Muscle of leg (tissue), 3 donors: ENCODE measurements at regions not wholly inside any gene's neighbourhood (a gene's known extent, or its start where the extent isn't known, plus 50 kb on each side); places are given as distances from the start of the nearest gene placed in this dataset.

ENCODE experiments used
- DNase-seq: peaks from one replicate; pipeline ENCODE4 v3.0.0; 2013
- H3K27ac ChIP-seq: one replicate; pipeline ENCODE4 v1.5.1; 2013; ENCODE audit warnings: mild to moderate bottlenecking, low read length, control low read depth
- H3K27me3 ChIP-seq: one replicate; pipeline ENCODE4 v1.6.1; 2013; ENCODE audit warnings: low read length; ENCODE audit not compliant: control insufficient read depth, insufficient read depth
- H3K36me3 ChIP-seq: one replicate; pipeline ENCODE4 v1.6.1; 2013; ENCODE audit warnings: low read length; ENCODE audit not compliant: control insufficient read depth, insufficient read depth
- H3K4me1 ChIP-seq: one replicate; pipeline ENCODE4 v1.6.1; 2013; ENCODE audit warnings: low read length; ENCODE audit not compliant: control insufficient read depth, insufficient read depth
- H3K4me3 ChIP-seq: one replicate; pipeline ENCODE4 v1.5.1; 2013; ENCODE audit warnings: low read length, control low read depth
- H3K9me3 ChIP-seq: replicated peaks from 2 replicates; pipeline ENCODE4 v1.6.1; 2013; ENCODE audit warnings: low read depth, low read length; ENCODE audit not compliant: control insufficient read depth
- WGBS: methylation state at CpG from one replicate; pipeline ENCODE4 v1.1.5; 2013; ENCODE audit warnings: missing lambda C conversion rate; ENCODE audit not compliant: insufficient coverage; 5-methylcytosine and 5-hydroxymethylcytosine counted together

DNA sequence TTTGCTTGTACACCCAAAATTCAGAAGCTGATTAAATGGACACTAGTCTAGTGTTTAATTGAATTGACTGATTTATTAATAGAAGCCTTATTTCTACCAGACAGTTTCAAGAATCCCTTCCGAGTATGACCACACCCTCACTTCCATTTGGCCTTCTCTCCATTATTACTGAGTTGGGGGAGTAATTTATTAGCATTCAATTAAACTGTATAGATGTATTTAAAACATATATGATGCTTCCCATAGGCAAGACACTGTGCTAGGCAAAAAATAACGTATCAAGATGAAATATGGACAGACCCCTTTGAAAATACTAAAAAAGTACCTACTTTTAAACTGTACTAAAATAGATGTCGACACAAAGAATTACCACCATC is 112.9 kb upstream of the PHACTR1 start:
- no peak for DNase-seq
- no peaks in the 10 kb centered on the region for H3K36me3 ChIP-seq
- H3K4me3 ChIP-seq, result no peak overlapping the region
- H3K27ac ChIP-seq, result no peak overlapping the region
- no CpG with 5 or more reads among the region's 3 CpGs for WGBS
- no peaks in the 10 kb centered on the region for H3K9me3 ChIP-seq
- H3K4me1 ChIP-seq, result no peaks in the 10 kb centered on the region
- no peaks in the 10 kb centered on the region for H3K27me3 ChIP-seq

- H3K4me1 ChIP-seq, result no peaks in the 10 kb centered on the region
- H3K4me3 ChIP-seq, result no peak overlapping the region
- WGBS, result no CpG with 5 or more reads among the region's 7 CpGs
- H3K27ac ChIP-seq, result no peak overlapping the region
- H3K9me3 ChIP-seq, result no peaks in the 10 kb centered on the region
- no peaks in the 10 kb centered on the region for H3K27me3 ChIP-seq
- DNase-seq, result peak; percentile 63
- H3K36me3 ChIP-seq, result no peaks in the 10 kb centered on the region
Measured at GRCh38 chr6:12605888-12606345, 110.7 kb upstream of the PHACTR1 start.

GRCh38 chr6:12606616-12607015 is 110.0 kb upstream of the PHACTR1 start:
- no peaks in the 10 kb centered on the region for H3K4me1 ChIP-seq
- H3K27me3 ChIP-seq, result no peaks in the 10 kb centered on the region
- no peak for DNase-seq
- WGBS, result 68% methylated on average over 3 of the region's 6 CpGs
- H3K4me3 ChIP-seq, result no peak overlapping the region
- H3K27ac ChIP-seq, result no peak overlapping the region
- H3K9me3 ChIP-seq, result no peaks in the 10 kb centered on the region
- no peaks in the 10 kb centered on the region for H3K36me3 ChIP-seq

GRCh38 chr6:12608016-12608860 is 108.3 kb upstream of the PHACTR1 start:
- H3K36me3 ChIP-seq, result no peaks in the 10 kb centered on the region
- H3K4me1 ChIP-seq, result no peaks in the 10 kb centered on the region
- no peaks in the 10 kb centered on the region for H3K9me3 ChIP-seq
- no peak overlapping the region for H3K27ac ChIP-seq
- H3K27me3 ChIP-seq, result no peaks in the 10 kb centered on the region
- H3K4me3 ChIP-seq, result no peak overlapping the region
- WGBS, result 53% methylated on average over 2 of the region's 8 CpGs
- no peak for DNase-seq

DNA sequence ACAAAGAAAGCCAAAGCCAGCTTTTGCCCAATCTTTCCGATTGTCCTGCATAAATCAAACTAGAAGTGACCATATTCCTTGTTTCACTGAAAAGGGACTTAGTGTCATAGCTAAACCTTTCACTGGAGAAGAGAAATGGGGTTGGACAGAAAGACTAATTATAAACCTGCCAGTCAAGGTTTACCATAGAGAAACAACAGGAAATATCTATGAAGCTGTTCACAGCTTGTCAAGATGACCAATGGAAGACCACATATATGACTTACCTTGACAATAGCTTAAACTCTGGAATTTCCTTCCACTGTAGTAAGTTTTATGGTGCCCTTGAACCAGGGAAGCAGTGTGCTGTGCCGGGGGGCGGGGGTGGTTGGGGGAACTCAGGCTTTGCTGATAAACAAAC is 107.7 kb upstream of the PHACTR1 start:
- DNase-seq, result no peak
- no peaks in the 10 kb centered on the region for H3K36me3 ChIP-seq
- no peaks in the 10 kb centered on the region for H3K4me1 ChIP-seq
- no CpG with 5 or more reads among the region's 3 CpGs for WGBS
- no peaks in the 10 kb centered on the region for H3K9me3 ChIP-seq
- H3K27ac ChIP-seq, result no peak overlapping the region
- no peaks in the 10 kb centered on the region for H3K27me3 ChIP-seq
- no peak overlapping the region for H3K4me3 ChIP-seq

- no peak for DNase-seq
- Histone ChIP-seq H3K36me3 (no peaks in the 10 kb centered on the region), H3K9me3 (no peaks in the 10 kb centered on the region), H3K4me1 (no peaks in the 10 kb centered on the region), H3K4me3 (no peak overlapping the region), H3K27me3 (no peaks in the 10 kb centered on the region), H3K27ac (no peak overlapping the region)
- 20% methylated on average over 1 of the region's 3 CpGs for WGBS
Measured at GRCh38 chr6:12609751-12610150, 106.8 kb upstream of the PHACTR1 start.

- no peaks in the 10 kb centered on the region for H3K4me1 ChIP-seq
- WGBS, result no CpG with 5 or more reads among the region's 5 CpGs
Measured at GRCh38 chr6:12610862-12611261, 105.7 kb upstream of the PHACTR1 start.

GRCh38 chr6:12613811-12614210 is 102.8 kb upstream of the PHACTR1 start:
- Histone ChIP-seq H3K4me1 (no peaks in the 10 kb centered on the region), H3K4me3 (no peak overlapping the region), H3K27me3 (no peaks in the 10 kb centered on the region), H3K9me3 (no peaks in the 10 kb centered on the region), H3K27ac (no peak overlapping the region), H3K36me3 (no peaks in the 10 kb centered on the region)
- no CpG with 5 or more reads among the region's 8 CpGs for WGBS
- DNase-seq, result peak; percentile 33

More at GRCh38 chr6:12610862-12611261, 105.7 kb upstream of the PHACTR1 start:
- Histone ChIP-seq H3K27me3 (no peaks in the 10 kb centered on the region), H3K27ac (no peak overlapping the region), H3K4me3 (no peak overlapping the region), H3K9me3 (no peaks in the 10 kb centered on the region), H3K36me3 (no peaks in the 10 kb centered on the region)
- DNase-seq, result no peak

DNA sequence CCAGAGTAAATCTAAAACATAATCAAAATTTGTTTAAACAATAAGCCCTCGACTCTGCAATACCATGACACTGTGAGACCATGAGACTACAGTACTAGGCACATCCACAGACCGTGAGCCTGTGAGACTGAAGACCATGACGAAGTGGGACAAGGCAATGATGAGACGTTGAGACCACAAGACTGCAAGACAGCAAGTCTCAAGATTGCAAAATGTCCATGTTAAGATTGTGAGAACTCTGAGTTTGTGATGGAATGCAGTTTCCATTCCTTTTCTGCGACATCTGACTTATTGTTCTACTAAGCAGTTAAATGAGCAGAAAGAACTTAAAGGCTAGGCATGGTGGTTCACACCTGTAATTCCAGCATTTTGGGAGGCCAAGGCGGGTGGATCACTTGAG is 102.1 kb upstream of the PHACTR1 start:
- H3K9me3 ChIP-seq, result no peaks in the 10 kb centered on the region
- DNase-seq, result no peak
- no peaks in the 10 kb centered on the region for H3K36me3 ChIP-seq
- WGBS, result 85% methylated on average over 2 of the region's 6 CpGs
- no peak overlapping the region for H3K27ac ChIP-seq
- H3K27me3 ChIP-seq, result no peaks in the 10 kb centered on the region
- no peak overlapping the region for H3K4me3 ChIP-seq
- H3K4me1 ChIP-seq, result no peaks in the 10 kb centered on the region

- no peak overlapping the region for H3K4me3 ChIP-seq
- no peak for DNase-seq
- whole genome bisulfite sequencing, result no CpG with 5 or more reads among the region's 6 CpGs
- no peak overlapping the region for H3K27ac ChIP-seq
- no peaks in the 10 kb centered on the region for H3K4me1 ChIP-seq
- no peaks in the 10 kb centered on the region for H3K9me3 ChIP-seq
- no peaks in the 10 kb centered on the region for H3K36me3 ChIP-seq
- H3K27me3 ChIP-seq, result no peaks in the 10 kb centered on the region
Measured at GRCh38 chr6:12618296-12618695, 98.3 kb upstream of the PHACTR1 start.
